Ovary (tissue), 3 donors: ENCODE measurements at regions not wholly inside any gene's neighbourhood (a gene's known extent, or its start where the extent isn't known, plus 50 kb on each side); places are given as distances from the start of the nearest gene placed in this dataset.

Experiments
- CTCF ChIP-seq, 3 donors: fragments of 450-650 bp in 2 of 3; fragments of 200-600 bp in 1 of 3; IDR thresholded peaks; one replicate each; pipeline versions ENCODE4 v1.5.1 to v1.8.0; 2016 to 2022; ENCODE audit warnings: antibody characterized with exemption in 3 of 3, mild to moderate bottlenecking in 1 of 3
- EP300 ChIP-seq: sonication (generic); formaldehyde crosslinking; IDR thresholded peaks from one replicate; pipeline ENCODE4 v1.6.1; 2017; ENCODE audit warnings: antibody characterized with exemption
- POLR2A ChIP-seq: fragments of 450-650 bp; IDR thresholded peaks from one replicate; pipeline ENCODE4 v1.6.1; 2017; ENCODE audit warnings: antibody characterized with exemption, mild to moderate bottlenecking, moderate library complexity
- donor health status: DM: no; HTN: no; CAD: no.

- TF ChIP-seq CTCF (IDR thresholded peaks at IDR 0.05): no peak
- TF ChIP-seq EP300: no peak
- no peak for TF ChIP-seq POLR2A
These were observed 152.4 kb upstream of the CMC1 start for GRCh38 chr3:28088811-28089526.
